ENCODE measurements at regions not wholly inside any gene's neighbourhood (a gene's known extent, or its start where the extent isn't known, plus 50 kb on each side); places are given as distances from the start of the nearest gene placed in this dataset.

GRCh38 chr4:53784112-53784511 is 192.8 kb upstream of the LNX1 start:
- Histone ChIP-seq H3K9me3 (ENCODE audit: control insufficient read depth, low read length) (no peaks in the 10 kb centered on the region), H3K4me1 (ENCODE audit: control insufficient read depth, insufficient read depth, low read length) (peaks cover 10% of the 10 kb centered on the region), H3K4me3 (ENCODE audit: low read length) (no peak overlapping the region), H3K27me3 (replicated peaks; ENCODE audit: control insufficient read depth, insufficient read depth, low read length) (no peaks in the 10 kb centered on the region), H3K9ac (ENCODE audit: low read length) (no peak overlapping the region), H3K36me3 (ENCODE audit: control insufficient read depth, insufficient read depth, low read length, severe bottlenecking) (no peaks in the 10 kb centered on the region)
- no peak for DNase-seq (ENCODE audit: low read depth)

- H3K9me3 ChIP-seq (ENCODE audit: control insufficient read depth, low read length), result no peaks in the 10 kb centered on the region
Measured at GRCh38 chr4:53783208-53783859, 192.0 kb upstream of the LNX1 start.

GRCh38 chr4:53782458-53782845 is 191.2 kb upstream of the LNX1 start:
- no peak overlapping the region for H3K9ac ChIP-seq (ENCODE audit: low read length)
- no peaks in the 10 kb centered on the region for H3K36me3 ChIP-seq (ENCODE audit: control insufficient read depth, insufficient read depth, low read length, severe bottlenecking)
- peaks cover 19% of the 10 kb centered on the region for H3K4me1 ChIP-seq (ENCODE audit: control insufficient read depth, insufficient read depth, low read length)
- H3K27me3 ChIP-seq (replicated peaks; ENCODE audit: control insufficient read depth, insufficient read depth, low read length), result no peaks in the 10 kb centered on the region
- DNase-seq (ENCODE audit: low read depth), result no peak
- H3K4me3 ChIP-seq (ENCODE audit: low read length), result no peak overlapping the region
- no peaks in the 10 kb centered on the region for H3K9me3 ChIP-seq (ENCODE audit: control insufficient read depth, low read length)

More at GRCh38 chr4:53783208-53783859, 192.0 kb upstream of the LNX1 start:
- peaks cover 11% of the 10 kb centered on the region for H3K4me1 ChIP-seq (ENCODE audit: control insufficient read depth, insufficient read depth, low read length)
- no peak overlapping the region for H3K4me3 ChIP-seq (ENCODE audit: low read length)
- no peak overlapping the region for H3K9ac ChIP-seq (ENCODE audit: low read length)
- H3K27me3 ChIP-seq (replicated peaks; ENCODE audit: control insufficient read depth, insufficient read depth, low read length), result no peaks in the 10 kb centered on the region
- H3K36me3 ChIP-seq (ENCODE audit: control insufficient read depth, insufficient read depth, low read length, severe bottlenecking), result no peaks in the 10 kb centered on the region
- DNase-seq (ENCODE audit: low read depth), result no peak

GRCh38 chr4:53781629-53782457 is 190.6 kb upstream of the LNX1 start:
- Histone ChIP-seq H3K36me3 (ENCODE audit: control insufficient read depth, insufficient read depth, low read length, severe bottlenecking) (no peaks in the 10 kb centered on the region), H3K9me3 (ENCODE audit: control insufficient read depth, low read length) (no peaks in the 10 kb centered on the region), H3K27me3 (replicated peaks; ENCODE audit: control insufficient read depth, insufficient read depth, low read length) (no peaks in the 10 kb centered on the region), H3K4me1 (ENCODE audit: control insufficient read depth, insufficient read depth, low read length) (peaks cover 21% of the 10 kb centered on the region), H3K9ac (ENCODE audit: low read length) (no peak overlapping the region), H3K4me3 (ENCODE audit: low read length) (no peak overlapping the region)
- DNase-seq (ENCODE audit: low read depth), result no peak

GRCh38 chr4:53780736-53781400 is 189.6 kb upstream of the LNX1 start:
- Histone ChIP-seq H3K4me3 (ENCODE audit: low read length) (no peak overlapping the region), H3K9ac (ENCODE audit: low read length) (no peak overlapping the region), H3K27me3 (replicated peaks; ENCODE audit: control insufficient read depth, insufficient read depth, low read length) (no peaks in the 10 kb centered on the region), H3K36me3 (ENCODE audit: control insufficient read depth, insufficient read depth, low read length, severe bottlenecking) (no peaks in the 10 kb centered on the region), H3K4me1 (ENCODE audit: control insufficient read depth, insufficient read depth, low read length) (peaks cover 16% of the 10 kb centered on the region), H3K9me3 (ENCODE audit: control insufficient read depth, low read length) (no peaks in the 10 kb centered on the region)
- DNase-seq (ENCODE audit: low read depth), result no peak

GRCh38 chr4:53779025-53779424 is 187.7 kb upstream of the LNX1 start:
- no peaks in the 10 kb centered on the region for H3K27me3 ChIP-seq (replicated peaks; ENCODE audit: control insufficient read depth, insufficient read depth, low read length)
- H3K36me3 ChIP-seq (ENCODE audit: control insufficient read depth, insufficient read depth, low read length, severe bottlenecking), result no peaks in the 10 kb centered on the region
- H3K9me3 ChIP-seq (ENCODE audit: control insufficient read depth, low read length), result no peaks in the 10 kb centered on the region
- H3K9ac ChIP-seq (ENCODE audit: low read length), result no peak overlapping the region
- no peak overlapping the region for H3K4me3 ChIP-seq (ENCODE audit: low read length)
- no peak for DNase-seq (ENCODE audit: low read depth)
- peaks cover 16% of the 10 kb centered on the region for H3K4me1 ChIP-seq (ENCODE audit: control insufficient read depth, insufficient read depth, low read length)

- Histone ChIP-seq H3K36me3 (ENCODE audit: control insufficient read depth, insufficient read depth, low read length, severe bottlenecking) (no peaks in the 10 kb centered on the region), H3K9me3 (ENCODE audit: control insufficient read depth, low read length) (no peaks in the 10 kb centered on the region), H3K4me3 (ENCODE audit: low read length) (no peak overlapping the region), H3K4me1 (ENCODE audit: control insufficient read depth, insufficient read depth, low read length) (peaks cover 16% of the 10 kb centered on the region), H3K9ac (ENCODE audit: low read length) (peak overlapping the region; percentile 11), H3K27me3 (replicated peaks; ENCODE audit: control insufficient read depth, insufficient read depth, low read length) (no peaks in the 10 kb centered on the region)
- no peak for DNase-seq (ENCODE audit: low read depth)
Measured at GRCh38 chr4:53778155-53778554, 186.9 kb upstream of the LNX1 start.

GRCh38 chr4:53777244-53777984 is 186.1 kb upstream of the LNX1 start:
- Histone ChIP-seq H3K36me3 (ENCODE audit: control insufficient read depth, insufficient read depth, low read length, severe bottlenecking) (no peaks in the 10 kb centered on the region), H3K4me3 (ENCODE audit: low read length) (no peak overlapping the region), H3K27me3 (replicated peaks; ENCODE audit: control insufficient read depth, insufficient read depth, low read length) (no peaks in the 10 kb centered on the region), H3K9me3 (ENCODE audit: control insufficient read depth, low read length) (no peaks in the 10 kb centered on the region), H3K4me1 (ENCODE audit: control insufficient read depth, insufficient read depth, low read length) (peaks cover 16% of the 10 kb centered on the region), H3K9ac (ENCODE audit: low read length) (peak overlapping the region; percentile 11)
- DNase-seq (ENCODE audit: low read depth), result peak; percentile 83

- Histone ChIP-seq H3K4me3 (ENCODE audit: low read length) (no peak overlapping the region), H3K9me3 (ENCODE audit: control insufficient read depth, low read length) (no peaks in the 10 kb centered on the region), H3K27me3 (replicated peaks; ENCODE audit: control insufficient read depth, insufficient read depth, low read length) (no peaks in the 10 kb centered on the region), H3K9ac (ENCODE audit: low read length) (no peak overlapping the region), H3K36me3 (ENCODE audit: control insufficient read depth, insufficient read depth, low read length, severe bottlenecking) (no peaks in the 10 kb centered on the region), H3K4me1 (ENCODE audit: control insufficient read depth, insufficient read depth, low read length) (peaks cover 16% of the 10 kb centered on the region)
- DNase-seq (ENCODE audit: low read depth), result no peak
Measured at GRCh38 chr4:53776141-53776540, 184.9 kb upstream of the LNX1 start.

GRCh38 chr4:53775381-53775780 is 184.1 kb upstream of the LNX1 start:
- no peak overlapping the region for H3K4me3 ChIP-seq (ENCODE audit: low read length)

GRCh38 chr4:53771326-53771725 is 180.0 kb upstream of the LNX1 start:
- DNase-seq (ENCODE audit: low read depth), result no peak
- H3K9ac ChIP-seq (ENCODE audit: low read length), result no peak overlapping the region
- peaks cover 20% of the 10 kb centered on the region for H3K4me1 ChIP-seq (ENCODE audit: control insufficient read depth, insufficient read depth, low read length)
- no peak overlapping the region for H3K4me3 ChIP-seq (ENCODE audit: low read length)
- no peaks in the 10 kb centered on the region for H3K36me3 ChIP-seq (ENCODE audit: control insufficient read depth, insufficient read depth, low read length, severe bottlenecking)
- H3K27me3 ChIP-seq (replicated peaks; ENCODE audit: control insufficient read depth, insufficient read depth, low read length), result no peaks in the 10 kb centered on the region
- H3K9me3 ChIP-seq (ENCODE audit: control insufficient read depth, low read length), result no peaks in the 10 kb centered on the region

More at GRCh38 chr4:53775381-53775780, 184.1 kb upstream of the LNX1 start:
- no peak overlapping the region for H3K9ac ChIP-seq (ENCODE audit: low read length)
- peaks cover 16% of the 10 kb centered on the region for H3K4me1 ChIP-seq (ENCODE audit: control insufficient read depth, insufficient read depth, low read length)
- no peaks in the 10 kb centered on the region for H3K9me3 ChIP-seq (ENCODE audit: control insufficient read depth, low read length)
- DNase-seq (ENCODE audit: low read depth), result no peak
- H3K27me3 ChIP-seq (replicated peaks; ENCODE audit: control insufficient read depth, insufficient read depth, low read length), result no peaks in the 10 kb centered on the region
- no peaks in the 10 kb centered on the region for H3K36me3 ChIP-seq (ENCODE audit: control insufficient read depth, insufficient read depth, low read length, severe bottlenecking)

Data from adipocyte (in vitro differentiated cells).